Kasumi-1 (cell line): ENCODE measurements at regions not wholly inside any gene's neighbourhood (a gene's known extent, or its start where the extent isn't known, plus 50 kb on each side); places are given as distances from the start of the nearest gene placed in this dataset.
"Not testable (repeated sequence)": the region's sequence is repeated elsewhere in the genome, so short reads cannot be mapped to it uniquely, and the experiment has no call there.

Experiments
- DNase-seq, 2 experiments: peaks; one replicate each; lab custom pipeline; 2025; lab: John Stamatoyannopoulos, UW

DNA sequence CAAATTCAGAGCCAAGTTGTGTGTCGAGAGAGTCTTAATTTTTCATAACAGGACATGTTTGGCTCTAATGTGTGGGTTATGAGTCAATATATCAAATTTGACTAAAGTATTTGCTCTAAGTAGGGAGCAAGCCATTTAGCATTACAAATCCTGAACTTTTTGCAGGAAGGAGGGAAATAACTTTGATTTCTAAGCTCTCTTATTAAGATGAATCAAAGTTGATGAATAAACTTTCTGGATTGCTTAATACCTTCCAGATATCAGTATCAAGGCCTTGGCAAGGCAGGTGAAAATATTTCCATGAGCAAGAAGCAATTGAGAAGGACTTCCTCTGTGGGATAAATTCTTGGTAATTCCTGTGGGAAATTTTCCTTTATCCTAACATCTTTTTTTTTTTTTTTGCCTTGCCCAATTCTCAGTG lies 258.8 kb downstream of the AHR start:
- no peak for DNase-seq

DNA sequence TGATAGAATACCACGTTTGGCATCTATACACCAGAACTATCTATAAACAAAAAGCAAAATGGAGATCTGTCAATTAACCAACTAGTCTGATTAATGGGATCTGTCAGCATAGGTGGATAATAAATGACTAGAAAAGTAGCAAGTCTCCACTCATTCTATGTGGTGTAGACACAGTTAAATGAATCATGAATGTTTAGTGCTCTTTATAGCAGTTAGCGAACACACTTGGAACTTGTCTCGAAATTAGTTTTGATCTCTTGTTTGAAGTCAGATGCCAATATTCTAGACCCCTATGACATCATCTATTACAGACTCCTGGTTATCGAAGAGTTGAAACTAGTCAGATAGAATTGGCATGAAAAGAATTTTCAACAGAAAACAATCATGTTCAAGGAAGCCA lies 259.7 kb downstream of the AHR start:
- no peak for DNase-seq

DNA sequence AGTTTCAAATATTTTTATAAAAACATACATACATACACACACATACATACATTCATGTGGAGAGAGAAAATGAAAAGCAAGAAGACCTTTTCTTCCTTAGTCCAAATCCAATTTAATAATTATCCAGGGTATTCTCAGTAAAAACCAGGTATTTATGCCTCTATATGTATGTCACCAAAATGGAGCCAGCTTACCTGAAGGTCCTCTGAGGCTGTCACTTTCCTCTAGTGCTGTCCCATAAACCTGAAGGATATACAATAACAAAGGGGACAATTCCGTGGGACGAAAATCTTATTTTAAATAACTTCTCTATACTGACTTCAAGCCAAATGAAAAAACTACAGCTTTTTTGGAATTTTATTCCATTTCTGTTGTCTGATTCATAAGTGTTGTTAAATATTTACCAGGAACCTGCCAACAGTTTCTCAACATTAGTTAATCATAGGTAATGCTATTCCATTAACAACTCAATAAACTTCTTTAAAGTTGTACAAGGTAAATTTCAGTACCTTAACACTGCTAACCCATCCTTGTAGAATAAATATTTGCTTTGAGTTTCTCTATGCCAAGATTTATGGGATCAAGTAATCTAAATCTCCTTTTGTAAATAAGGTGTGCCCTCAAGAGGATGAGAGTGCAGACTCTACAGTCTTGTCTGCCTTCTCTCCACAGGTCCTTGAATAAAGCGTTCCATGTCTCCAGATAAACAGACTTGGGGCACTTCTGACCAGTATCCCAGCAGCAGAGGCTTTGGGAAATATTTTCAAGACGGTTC lies 260.3 kb downstream of the AHR start:
- DNase-seq, result no peak

DNA sequence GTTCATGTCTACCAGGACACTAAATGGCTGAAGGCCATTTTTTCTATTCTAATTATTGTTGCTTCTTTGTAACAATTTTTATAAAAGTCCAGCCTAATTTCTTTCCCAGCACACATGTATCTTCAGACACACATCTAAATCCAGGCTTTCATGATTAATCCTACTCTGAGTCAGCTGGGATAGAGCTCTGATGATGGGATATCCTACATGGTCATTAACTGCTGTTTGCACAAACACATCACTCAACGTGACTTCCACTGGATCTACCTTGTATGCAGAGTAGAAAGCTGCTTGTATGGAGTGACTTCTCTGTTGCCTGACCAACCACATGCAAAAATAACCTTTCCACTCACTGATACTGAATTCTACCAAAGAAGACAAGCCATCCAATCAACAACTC lies 260.9 kb downstream of the AHR start:
- DNase-seq, result no peak

DNA sequence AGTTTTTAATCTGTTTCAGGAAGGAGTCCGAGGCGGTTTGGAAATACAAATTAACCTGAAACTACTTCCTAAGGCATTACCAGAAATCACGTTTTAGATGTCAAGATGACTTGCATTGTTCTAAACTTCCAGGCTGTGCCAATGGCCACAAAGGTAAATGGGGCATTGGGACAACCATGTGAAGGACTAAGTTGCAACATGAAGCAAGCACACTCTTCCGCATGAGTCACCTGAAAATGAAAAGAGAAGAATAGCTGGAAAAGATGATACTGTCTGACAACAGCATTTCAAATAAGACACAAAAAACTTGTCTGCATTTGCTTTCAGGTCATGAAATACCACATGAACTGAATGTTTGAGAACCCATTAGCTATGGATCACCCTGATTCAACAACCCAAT lies 262.1 kb downstream of the AHR start:
- DNase-seq, result no peak

DNA sequence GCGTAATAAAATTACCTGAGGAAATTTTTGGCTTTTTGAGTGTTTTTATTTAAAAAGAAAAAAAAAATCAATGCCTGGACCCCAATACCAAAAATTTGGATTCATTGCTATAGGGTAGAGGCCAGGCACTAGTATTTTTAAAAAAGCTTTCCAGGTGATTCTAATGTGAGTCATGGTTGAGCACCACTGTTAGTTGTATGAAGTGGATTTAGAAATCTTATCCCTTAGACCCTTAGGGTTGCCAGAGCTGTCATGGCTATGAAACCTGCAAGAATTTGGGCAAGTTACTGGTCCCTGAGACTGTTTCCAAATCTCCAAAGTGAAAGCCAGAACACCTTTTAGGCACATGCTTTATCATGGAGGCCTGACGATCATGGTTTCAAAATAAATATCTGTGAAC lies 262.5 kb downstream of the AHR start:
- no peak for DNase-seq

DNA sequence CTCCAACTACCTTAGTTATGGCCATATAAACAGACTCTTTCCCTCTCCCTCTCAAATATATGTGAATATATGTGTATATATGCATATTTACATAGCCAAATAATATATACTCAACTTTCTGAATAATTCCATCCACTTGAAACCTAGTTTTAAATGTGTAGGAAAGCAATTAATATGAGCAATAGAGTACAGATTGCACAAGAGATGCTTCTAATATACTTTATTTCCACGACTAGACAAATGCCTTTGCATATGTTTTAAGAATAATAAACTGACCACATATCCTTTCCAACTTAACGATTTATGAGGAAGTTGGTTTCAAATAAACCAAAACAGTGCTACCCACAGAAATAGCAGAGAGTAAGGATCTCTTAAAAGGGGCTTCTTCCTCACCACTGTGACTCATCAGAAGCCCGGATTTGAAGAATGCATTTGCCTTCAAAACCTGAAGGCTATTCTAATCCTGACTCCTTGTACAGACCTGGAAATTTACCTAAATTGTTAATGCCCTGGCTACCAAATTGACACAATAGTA lies 266.3 kb downstream of the AHR start:
- DNase-seq, result peak; percentile 71 to 72

DNA sequence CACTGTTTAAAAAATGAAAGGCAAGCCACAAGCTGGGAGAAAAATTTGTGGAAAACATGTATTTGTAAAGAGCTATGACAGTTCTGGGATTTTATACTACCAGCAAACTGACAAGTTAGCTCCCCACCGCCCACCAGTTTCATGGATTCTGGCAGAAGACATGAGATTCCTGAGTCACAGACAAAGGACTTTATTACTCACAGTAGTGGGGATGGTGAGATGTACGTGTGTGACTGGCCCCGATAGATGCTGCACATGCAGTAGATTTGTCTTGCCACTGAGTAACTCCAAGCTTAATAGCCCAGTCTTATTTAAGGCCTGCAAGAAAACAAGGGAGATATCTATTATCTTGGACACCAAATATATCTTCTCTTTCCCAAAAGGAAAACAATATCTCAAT lies 281.7 kb downstream of the AHR start:
- DNase-seq, result no peak

DNA sequence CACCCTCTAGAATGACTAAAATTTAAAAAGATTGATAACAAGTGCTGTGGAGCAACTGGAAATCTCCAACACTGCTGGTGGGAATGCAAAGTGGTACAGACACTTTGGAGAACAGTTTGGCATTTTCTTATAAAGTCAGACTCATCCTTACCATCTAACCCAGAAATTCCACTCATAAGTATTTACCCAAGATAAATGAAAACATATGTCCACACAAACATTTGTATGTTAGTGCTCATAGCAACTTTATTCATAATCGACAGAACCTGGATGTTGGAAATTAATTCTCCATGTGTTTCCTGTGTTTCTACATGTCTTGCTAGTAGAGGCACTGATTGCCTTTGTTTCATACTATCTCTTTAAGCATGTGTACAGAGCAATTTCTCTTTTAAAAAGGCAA lies 282.4 kb downstream of the AHR start:
- DNase-seq, result no peak

DNA sequence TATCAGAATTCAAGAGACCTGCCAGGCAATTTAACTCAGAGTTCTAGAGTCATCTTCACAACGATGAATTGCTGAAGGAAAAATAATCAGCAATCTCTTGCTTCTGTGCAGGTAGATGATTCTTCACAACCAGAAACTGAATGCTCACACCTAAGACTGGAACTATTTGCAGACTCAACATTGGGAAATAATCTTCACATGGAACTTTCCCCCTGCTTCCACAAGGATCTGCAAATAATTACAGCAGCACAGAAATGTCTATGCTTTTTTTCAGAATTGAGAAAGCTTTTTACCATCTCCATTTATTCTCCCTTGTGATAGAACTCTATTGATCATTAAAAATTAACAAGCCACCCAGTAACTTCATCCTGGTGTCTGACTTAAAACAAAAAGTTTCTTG lies 282.8 kb downstream of the AHR start:
- DNase-seq, result no peak

DNA sequence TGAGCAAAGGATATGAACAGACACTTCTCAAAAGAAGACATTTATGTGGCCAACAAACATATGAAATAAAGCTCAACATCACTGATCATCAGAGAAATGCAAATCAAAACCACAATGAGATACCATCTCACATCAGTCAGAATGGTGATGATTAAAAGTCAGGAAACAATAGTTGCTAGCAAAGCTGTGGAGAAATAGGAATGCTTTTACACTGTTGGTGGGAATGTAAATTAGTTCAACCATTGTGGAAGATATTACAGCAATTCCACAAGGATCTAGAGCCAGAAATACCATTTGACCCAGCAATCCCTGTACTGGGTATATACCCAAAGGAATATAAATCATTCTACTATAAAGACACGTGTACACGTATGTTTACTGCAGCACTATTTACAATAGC lies 284.2 kb downstream of the AHR start:
- DNase-seq, result not testable (repeated sequence)

DNA sequence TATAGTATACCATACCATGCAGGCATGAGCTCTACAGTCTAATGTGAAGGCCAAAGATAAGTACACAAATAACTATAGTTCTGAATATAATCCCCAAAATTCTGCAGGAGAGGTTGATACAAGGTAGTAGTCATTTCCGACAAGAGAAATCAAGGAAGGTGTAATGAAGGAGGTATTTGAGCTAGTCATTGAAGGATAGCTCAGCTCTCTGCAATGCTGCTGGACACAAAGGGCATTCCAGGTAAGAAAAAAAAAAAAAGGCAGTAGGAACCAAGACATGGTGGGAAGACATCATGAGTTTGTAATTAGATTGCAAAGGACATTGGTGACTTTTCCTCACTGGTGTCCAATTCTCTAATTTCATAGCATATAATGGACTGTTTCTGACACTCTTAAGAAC lies 285.3 kb downstream of the AHR start:
- DNase-seq, result no peak

DNA sequence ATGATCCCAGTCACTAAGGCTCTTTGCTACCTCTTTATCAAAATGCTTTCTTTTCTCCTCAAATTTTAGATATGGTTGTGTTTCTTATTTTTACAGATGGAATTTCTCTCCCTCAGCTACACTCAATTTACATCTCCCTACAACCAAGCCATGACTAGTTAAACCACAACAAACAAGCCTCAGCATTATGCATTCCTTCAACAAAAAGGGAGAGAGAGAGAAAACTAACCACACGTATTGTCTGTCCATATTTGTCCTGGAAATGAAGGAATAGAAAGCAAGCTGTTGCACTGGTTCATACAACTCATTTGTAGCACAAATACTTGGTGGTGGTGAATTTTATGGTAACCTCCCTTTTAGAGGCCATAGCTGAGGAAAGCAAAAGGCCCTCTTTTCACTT lies 286.4 kb downstream of the AHR start:
- DNase-seq, result no peak

DNA sequence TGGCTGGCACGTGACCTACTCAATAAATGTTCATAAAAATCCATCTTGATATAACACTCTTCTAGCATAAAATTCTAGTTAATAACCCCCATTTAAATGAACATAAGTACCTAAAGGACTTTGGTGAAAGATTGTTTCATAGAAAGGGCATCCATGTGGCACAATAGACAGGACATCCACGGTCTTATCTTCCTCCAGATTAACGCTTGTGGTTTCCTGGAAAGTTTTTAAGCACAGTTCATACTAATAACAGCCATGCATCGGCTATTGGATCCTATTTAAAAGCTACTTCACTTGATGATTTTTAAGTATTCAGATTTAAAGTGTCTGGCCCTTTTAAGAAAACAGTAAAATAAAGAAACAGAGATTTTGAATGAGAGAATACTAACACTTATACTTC lies 288.3 kb downstream of the AHR start:
- DNase-seq, result no peak

DNA sequence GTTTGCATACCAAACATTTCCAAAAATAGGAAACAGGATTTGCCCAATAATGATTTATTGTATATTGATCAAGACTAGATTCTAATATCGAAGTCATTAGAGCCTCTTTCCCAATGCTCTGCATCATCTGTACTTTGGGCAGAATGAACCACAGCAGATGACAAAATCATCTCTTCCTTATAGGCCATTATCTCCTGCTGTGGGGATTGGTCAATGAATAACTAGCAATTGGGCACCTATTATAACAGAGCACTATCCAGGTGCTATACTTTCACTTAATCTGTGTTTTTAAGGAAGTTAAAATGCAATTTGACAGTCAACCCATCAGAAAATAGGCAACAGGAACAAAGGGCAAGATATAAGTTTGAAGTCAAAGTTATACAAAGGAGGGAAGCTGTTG lies 290.3 kb downstream of the AHR start:
- DNase-seq, result no peak

DNA sequence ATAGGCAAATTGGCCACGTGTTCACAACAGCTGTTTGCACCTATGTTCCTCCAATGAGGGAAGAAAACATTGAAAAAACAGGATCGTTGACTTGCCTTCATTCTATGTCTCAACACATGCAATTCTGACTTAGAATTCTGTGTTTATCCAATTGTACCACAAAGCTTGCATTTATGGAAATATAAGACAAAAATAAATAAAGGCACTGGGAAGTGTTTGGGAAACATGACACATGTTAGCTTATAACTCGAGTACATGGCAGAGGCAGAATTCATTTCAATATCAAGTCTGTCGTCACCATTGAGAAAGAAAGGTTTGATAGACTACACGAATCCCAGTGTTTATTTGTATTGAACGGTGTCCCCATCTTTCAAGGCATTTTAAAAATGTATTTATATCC lies 291.2 kb downstream of the AHR start:
- DNase-seq, result no peak

DNA sequence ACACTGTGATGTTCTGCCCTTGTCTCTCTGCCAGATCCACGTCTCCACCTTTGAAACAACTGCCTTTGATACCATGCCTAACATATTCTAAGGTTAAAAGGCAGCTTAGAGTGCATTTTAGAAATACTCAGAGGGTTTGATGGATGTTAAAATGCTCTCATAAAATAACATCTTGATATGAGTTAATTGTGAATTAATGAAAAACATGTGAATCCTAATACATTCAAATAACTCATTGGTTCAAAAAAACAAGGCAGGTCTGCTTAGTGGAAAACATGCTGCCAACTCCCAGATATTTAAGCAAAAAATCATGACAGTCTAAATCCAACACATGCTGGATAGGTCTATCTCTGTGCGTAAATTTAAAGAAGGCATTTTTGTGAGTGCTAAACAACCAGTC lies 291.8 kb downstream of the AHR start:
- DNase-seq, result no peak

DNA sequence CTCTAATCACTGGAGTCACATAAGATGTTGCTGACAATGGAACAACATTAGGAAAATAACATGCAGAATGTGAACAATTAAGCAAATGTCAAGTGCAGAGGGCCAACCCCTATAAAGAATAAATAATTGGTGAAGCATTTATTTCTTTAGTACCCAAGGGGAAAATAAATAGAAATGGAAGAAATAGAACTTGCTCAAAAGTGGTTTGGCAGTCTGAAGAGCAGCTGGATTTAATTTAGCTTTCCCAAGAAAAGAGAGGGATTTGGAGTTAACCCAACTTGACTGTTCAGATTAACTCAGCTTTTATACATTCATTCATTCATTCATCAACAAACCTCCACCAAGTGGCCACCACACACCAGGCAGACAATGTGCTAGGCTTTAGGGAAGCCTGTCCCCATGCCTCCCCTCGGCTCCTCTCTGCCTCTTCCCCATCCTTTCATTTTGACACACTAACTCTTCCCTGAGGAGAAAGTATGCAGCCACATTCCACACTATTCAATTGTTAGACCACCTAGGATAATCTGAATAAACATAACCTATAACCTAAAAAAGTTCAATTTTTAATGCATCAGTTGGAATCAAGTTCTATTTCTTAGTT lies 295.5 kb downstream of the AHR start:
- no peak for DNase-seq

DNA sequence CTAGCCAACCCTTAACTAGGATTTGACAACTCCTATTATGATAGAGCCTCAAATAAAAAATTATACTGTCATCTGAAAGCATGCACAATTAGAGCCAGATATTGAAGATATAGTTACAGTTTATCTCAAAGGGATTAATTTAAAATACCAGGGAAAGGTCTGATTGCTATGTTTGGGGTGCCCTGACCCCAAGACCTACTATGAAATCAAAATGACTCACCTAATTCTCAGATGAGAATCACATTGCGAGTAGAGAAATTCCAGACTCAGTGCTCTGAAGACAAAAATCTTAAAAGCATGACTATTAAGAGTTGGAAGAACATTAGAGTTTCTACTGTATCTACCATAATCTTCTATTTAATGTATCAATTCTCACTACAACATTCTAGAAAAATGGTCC lies 297.1 kb downstream of the AHR start:
- no peak for DNase-seq

DNA sequence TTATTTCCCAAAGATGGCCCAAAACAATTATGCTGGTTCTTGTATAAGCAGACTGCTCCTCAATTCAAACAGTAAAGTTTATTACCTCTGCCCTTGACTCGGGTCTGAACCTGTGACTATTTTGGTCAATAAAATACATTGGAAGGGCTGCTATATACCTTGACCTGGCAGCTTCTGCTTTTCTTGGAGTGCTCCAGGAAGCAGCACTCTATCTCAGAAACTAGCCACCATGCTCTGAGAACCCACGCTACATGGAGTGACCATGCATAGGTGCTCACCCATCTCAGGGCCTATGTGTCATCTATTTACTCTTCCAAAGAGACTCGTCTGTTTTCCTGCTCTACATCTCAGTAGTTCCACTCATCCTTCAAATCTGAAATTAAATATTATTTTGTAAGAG lies 299.9 kb downstream of the AHR start:
- DNase-seq, result no peak

DNA sequence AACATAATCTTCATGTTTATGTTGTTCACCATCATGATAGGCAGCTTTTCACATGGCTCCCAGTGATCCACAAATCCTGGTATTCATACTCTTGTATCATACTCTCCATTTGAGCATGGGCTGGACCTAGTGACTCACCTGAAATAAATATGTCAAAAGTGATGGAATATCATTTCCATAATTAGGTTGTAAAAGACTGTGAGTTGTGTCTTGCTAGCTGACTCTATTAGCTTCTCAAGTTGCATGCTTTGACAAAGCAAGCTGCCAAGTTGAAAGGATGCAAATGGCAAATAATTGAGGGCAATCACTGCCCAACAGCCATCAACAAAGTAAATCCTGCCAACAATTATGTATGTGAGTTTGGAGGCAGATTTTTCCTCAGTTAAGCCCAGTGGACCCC lies 300.4 kb downstream of the AHR start:
- DNase-seq, result no peak

DNA sequence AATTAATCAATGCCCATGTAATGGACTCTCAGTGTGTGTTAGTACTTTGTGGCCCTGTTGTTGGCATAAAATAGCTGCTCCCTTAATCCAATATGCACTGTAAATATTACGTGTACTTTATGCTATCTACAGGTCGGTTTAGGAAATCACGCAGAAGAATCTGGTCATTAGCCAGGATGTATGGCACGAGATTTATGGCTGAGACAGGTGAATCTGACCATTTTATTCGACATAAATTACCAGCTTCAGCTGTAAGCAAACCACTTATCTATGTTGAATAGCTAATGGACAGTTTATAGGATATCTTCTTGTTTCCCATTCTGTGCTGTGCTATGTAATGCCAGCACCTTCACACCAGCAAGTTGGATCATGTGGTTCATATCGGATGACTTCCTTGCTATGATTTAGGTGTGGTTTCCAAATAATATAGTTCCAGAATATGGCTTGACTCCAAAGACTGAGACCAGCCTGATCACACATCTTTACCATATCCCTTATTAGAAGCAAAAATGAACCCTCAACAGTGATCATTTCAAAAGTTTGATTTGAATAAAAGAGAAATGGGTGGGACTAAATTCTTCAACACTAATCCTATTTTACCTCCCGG lies 301.4 kb downstream of the AHR start:
- DNase-seq, result no peak

DNA sequence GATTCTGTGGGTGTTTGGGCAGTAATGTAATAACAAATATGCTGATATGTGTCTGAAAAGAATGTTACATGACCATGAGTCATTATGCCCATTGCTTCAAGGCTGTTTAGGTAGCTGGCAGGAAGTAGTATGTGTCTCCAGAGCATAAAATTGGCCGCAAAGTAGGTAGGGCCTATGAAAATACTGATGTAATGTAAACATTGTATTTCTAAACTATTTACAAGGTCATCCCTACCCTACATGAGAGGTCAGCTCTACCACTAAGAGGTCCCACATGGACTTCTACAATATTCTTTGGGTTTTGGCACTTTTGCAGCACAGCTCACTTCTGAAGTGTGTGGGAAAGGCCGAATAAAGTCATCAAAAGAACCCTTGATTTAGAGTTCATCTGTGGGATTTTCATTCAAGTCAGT lies 301.9 kb downstream of the AHR start:
- no peak for DNase-seq
